ENCODE measurements at regions not wholly inside any gene's neighbourhood (a gene's known extent, or its start where the extent isn't known, plus 50 kb on each side); places are given as distances from the start of the nearest gene placed in this dataset.

- no peak for TF ChIP-seq EZH2 (IDR thresholded peaks at IDR 0.05; ENCODE audit: borderline replicate concordance, low read depth, low read length, severe bottlenecking)
- TF ChIP-seq CTCF (IDR thresholded peaks at IDR 0.05; ENCODE audit: borderline replicate concordance, extremely low read depth, low read length, poor library complexity, severe bottlenecking), result no peak
Observed at GRCh38 chr16:79349803-79350202, 250.7 kb downstream of the MAF start.

Data from DND-41 (cell line).